ENCODE measurements at regions not wholly inside any gene's neighbourhood (a gene's known extent, or its start where the extent isn't known, plus 50 kb on each side); places are given as distances from the start of the nearest gene placed in this dataset.
"Not testable (repeated sequence)": the region's sequence is repeated elsewhere in the genome, so short reads cannot be mapped to it uniquely, and the experiment has no call there.

DNA sequence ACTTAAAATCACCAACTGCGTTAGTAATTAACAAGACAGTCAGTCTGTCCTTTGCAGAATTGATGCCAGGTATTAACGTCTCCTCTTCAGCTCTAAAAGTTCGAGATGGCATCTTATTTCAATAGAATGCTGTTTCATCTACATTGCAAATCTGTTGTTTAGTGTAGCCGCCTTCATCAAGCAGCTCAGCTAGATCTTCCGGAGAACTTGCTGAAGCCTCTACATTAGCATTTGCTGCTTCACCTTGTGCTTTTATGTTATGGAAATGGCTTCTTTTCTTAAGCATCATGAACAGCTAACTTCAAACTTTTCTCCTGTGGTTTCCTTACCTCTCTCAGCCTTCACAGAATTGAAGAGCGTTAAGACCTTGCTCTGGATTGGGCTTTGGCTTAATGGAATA, 95.5 kb upstream of the FAM20C start:
- H3K4me3 ChIP-seq (ENCODE audit: low read depth, low read length), result no peak overlapping the region

DNA sequence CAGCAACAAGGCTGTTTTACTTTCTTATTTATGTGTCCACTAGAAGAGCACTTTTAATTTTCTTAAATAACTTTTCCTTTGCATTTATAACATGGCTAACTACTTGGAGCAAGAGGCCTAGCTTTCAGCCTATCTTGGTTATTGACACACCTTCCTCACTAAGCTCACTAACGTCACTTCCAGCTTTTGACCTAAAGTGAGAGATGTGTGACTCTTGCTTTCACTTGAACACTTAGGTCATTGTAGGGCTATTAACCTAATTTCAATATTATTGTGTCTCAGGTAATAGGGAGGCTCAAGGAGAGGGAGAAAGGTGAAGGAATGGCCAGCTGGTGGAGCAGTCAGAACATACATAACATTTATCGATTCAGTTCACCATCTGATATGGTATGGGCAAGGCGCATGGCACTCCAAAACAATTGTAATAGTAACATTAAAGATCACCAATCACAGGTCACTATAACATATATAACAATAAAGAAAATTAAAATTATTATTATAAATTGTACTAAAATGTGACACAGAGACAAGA, 95.0 kb upstream of the FAM20C start:
- no peak overlapping the region for H3K4me3 ChIP-seq (ENCODE audit: low read depth, low read length)

- H3K4me3 ChIP-seq (ENCODE audit: low read depth, low read length), result no peak overlapping the region
Measured at GRCh38 chr7:101146-102046, 91.0 kb upstream of the FAM20C start.

DNA sequence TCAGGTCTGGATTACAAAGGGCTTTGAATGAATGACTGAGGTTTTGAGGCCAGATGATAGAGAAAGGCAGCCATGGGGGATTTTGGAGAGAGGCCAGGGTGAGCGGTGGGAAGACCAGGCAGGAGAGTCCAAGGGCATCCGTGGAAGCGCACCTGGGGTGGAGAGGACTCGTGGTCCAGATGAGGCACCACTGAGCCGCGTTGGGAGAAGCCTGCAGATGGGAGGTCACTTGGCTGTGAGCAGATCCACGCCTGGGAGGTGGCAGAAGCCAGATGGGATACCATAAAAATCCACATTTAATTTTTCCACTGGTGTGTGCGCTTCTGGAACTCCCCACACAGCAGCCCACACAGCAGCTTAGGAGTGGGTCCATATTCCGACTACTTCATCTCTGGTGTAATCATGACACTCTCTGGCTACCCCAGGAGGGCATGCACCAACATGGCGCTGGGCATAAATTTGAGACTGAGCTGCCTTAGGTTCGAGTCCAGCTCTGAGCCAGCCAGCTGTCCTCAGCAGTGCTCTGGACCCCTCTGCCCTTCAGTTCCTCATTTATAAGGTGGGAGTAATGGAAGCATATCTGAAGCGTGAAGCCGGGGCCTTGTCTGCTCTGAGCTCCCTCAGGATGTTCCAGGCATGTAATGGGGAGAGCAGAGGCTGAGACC, 90.2 kb upstream of the FAM20C start:
- no peak overlapping the region for H3K4me3 ChIP-seq (ENCODE audit: low read depth, low read length)

DNA sequence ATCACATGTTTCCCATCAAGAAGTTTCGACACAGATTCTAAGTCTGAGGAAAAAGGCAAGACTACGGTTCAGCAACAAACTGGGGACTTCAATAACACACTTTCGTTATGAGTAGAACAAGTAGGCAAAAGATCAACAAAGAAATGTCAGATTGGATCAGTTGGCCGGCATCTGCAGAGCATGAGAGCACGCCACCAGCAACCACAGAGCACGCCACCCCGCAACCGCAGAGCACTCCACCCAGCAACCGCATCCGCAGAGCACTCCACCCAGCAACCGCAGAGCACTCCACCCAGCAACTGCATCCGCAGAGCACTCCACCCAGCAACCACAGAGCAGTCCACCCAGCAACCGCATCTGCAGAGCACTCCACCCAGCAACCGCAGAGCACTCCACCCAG, 89.7 kb upstream of the FAM20C start:
- no peak overlapping the region for H3K4me3 ChIP-seq (ENCODE audit: low read depth, low read length)

DNA sequence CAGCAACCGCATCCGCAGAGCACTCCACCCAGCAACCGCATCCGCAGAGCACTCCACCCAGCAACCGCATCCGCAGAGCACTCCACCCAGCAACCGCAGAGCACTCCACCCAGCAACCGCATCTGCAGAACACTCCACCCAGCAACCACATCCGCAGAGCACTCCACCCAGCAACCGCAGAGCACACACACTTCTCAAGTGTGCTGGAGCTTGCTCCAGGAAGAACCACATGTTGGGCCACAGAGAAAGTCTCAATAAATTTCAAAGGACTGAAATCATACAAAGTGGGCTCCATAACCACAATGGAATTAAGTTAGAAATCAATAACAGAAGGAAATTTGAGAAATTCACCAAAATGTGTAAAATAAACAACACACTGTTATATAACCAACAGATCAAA, 88.4 kb upstream of the FAM20C start:
- not testable (repeated sequence) for H3K4me3 ChIP-seq (ENCODE audit: low read depth, low read length)

DNA sequence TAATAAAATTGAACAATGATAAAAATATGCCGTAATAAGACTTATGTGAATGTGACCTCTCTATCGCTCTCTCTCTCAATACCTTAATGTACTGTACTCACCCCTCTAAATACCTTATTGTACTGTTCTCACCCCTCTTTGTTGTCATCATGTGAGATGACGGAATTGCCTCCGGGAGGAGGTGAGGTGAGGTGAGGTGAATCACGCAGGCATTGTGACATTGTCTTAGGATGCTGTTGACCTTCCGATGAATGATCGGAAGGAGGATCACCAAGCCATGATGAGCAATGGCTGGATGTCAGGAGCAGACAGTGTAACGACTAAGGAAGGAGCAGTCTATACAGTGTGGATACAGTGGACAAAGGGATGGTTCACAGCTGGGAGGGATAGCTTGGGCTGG, 87.4 kb upstream of the FAM20C start:
- H3K4me3 ChIP-seq (ENCODE audit: low read depth, low read length), result no peak overlapping the region

DNA sequence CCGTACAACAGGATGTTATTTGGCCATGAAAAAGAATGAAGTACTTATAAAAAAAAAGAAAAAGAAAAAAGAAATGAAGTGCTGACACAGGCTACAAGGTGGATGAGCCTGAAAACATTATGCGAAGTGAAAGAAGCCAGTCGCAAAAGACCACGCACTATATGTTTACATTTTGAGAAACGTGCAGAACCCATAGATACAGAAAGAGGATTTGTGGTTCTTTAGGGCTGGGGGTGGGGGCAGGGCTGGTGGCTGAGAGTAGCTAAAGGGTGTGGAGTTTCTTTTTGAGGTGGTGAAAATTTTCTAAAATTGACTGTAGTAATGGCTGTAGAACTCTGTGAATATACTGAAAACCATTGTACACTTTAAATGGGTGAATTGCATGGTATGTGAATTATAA, 86.0 kb upstream of the FAM20C start:
- H3K4me3 ChIP-seq (ENCODE audit: low read depth, low read length), result no peak overlapping the region

DNA sequence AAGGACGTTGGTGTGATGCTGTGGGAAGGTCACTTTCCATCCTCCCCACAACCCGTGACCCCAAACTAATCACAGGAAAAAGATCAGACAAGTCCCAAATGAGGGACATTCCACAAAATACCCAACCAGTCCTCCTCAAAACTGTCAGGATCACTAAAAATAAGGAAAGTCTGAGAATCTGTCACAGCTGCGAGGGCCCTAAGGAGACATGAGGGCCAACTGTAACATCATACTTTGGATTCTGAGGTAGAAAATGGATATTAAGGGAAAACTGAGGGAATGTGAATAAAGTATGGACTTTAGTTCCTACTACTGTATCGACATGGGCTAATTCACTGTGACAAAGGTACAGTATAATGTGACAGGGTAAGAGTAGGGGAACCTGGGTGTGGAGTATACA, 85.1 kb upstream of the FAM20C start:
- no peak overlapping the region for H3K4me3 ChIP-seq (ENCODE audit: low read depth, low read length)

DNA sequence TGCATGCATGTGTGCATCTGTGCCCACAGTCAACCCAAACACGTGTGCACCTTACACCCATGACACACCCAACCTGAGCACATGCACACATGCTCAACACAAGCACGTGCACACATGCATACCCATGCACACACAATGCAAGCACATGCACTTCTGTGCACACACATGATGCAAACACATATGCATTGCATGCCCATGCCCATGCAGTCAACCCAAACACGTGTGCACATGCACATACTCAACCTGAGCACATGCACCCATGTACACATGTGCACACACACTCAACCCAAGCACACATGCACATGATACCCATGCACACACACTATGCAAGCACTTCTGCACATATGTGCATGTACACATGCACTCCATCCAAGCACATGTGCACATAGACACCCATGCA, 84.5 kb upstream of the FAM20C start:
- H3K4me3 ChIP-seq (ENCODE audit: low read depth, low read length), result no peak overlapping the region

- no peak overlapping the region for H3K4me3 ChIP-seq (ENCODE audit: low read depth, low read length)
Measured at GRCh38 chr7:109094-109493, 83.3 kb upstream of the FAM20C start.

DNA sequence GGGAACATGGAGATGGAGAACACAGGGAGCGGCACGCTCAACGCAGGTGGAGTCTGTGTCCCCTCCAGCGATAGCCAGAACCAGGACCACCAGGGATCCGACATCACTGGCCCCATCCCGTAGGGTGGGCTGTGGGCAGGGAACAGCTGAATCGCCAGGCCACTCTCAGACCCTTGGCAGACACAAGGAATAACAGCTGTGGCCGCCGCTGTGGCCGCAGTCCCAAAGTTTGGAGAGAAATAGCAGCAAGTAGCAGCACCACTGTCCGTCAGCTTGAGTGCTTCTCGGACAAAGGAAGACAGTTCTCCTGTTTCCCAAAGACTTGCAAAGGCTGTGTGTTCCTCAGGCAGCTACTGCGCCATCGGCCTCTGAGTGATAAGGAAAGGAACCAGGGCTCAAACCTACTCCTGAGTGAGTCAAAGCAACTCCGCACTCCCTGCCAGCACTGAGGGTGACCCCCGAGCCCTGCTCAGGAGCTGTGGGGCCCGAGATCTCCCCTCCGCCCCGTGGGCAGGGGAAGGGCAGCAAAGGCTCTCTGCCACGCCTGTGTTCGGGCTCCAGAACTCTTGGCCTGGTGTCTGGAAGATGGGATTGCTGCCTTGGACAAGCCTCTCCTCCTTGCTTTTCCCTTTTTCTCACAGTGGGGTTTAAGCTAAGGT, 82.3 kb upstream of the FAM20C start:
- H3K4me3 ChIP-seq (ENCODE audit: low read depth, low read length), result no peak overlapping the region

GRCh38 chr7:110557-111232, 81.7 kb upstream of the FAM20C start:
- H3K4me3 ChIP-seq (ENCODE audit: low read depth, low read length), result no peak overlapping the region

GRCh38 chr7:111591-111990, 80.8 kb upstream of the FAM20C start:
- no peak overlapping the region for H3K4me3 ChIP-seq (ENCODE audit: low read depth, low read length)

DNA sequence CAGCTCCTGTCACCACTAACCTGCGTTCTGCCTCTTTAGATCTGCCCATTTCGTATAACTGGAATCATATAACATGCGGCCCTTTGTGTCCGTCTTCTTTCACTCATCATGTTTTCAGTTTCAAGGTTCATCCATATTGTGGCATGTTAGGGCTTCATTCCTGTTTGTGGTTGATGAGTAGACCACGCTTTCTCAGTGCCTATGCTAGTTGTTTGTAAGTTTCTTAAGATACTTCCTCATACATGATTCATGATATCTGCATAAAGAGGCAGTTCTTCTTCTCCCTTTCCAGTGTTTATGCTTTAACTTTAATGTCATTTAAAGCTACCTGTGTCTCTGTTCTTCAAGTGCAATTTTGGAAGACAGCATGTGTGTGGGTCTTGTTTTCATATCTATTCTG, 79.5 kb upstream of the FAM20C start:
- H3K4me3 ChIP-seq (ENCODE audit: low read depth, low read length), result no peak overlapping the region

- no peak overlapping the region for H3K4me3 ChIP-seq (ENCODE audit: low read depth, low read length)
Measured at GRCh38 chr7:115274-115911, 77.0 kb upstream of the FAM20C start.

DNA sequence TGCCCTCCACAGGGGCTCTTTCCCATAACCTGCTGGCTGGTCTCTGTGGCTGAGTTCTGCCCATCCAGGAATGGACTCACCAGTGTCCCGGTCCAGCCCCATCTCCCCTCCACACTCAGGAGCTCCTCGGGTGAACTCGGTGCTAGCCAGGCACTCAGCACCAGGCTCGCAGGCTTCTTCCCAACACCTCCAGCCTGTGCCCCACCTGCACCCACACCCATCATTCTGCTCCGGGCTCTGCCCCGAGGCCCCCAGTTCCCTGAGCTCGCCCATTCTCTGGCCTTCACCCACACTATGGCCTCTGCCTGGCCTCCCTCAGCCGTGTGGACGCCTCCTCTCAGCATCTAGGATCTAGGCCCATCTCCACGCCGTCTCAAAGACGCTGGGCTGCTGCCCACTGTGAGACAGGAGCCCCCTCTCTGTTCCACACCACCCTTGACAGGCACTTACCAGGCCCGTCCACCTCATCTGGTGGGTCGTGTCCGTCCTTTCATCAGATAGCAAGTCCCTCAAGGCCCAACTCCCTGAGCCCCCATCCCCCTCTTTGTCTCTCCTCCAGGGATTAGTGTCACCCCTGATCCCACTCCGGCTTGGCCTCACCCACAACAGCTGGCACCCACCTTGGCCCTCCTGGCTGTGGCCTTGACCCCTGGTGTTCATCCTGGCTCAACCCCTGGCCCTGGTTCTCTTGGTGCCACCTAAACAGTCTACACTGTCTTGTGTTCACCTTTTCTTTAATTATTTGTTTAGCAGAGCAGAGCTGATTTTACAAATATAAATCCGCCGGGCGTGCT, 76.0 kb upstream of the FAM20C start:
- no peak overlapping the region for H3K4me3 ChIP-seq (ENCODE audit: low read depth, low read length)

GRCh38 chr7:117836-118614, 74.3 kb upstream of the FAM20C start:
- H3K4me3 ChIP-seq (ENCODE audit: low read depth, low read length), result no peak overlapping the region
